ENCODE measurements at regions not wholly inside any gene's neighbourhood (a gene's known extent, or its start where the extent isn't known, plus 50 kb on each side); places are given as distances from the start of the nearest gene placed in this dataset.

DNA sequence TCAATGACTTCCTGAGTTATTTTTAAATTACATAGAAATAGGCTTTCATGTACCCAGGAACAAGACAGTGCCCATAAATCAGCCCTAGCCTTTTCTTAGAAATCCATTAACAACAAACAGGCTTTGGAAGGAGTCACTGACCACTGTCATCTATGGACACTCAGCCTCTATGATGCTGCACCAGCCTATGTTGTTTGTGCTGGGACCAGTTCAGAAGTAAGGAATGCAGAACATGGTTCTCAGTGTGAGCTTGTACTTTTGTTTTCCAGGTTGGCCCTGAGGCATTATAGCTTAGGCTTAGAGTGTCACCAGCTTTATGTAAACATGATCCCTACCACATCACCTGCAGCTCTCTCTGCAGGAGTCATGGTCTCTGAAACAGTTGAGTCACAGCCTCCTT lies 335.7 kb upstream of the CDH7 start:
- H3K9me3 ChIP-seq = peaks cover 0 to 23% (median 6%) of the 10 kb centered on the region in 11 donors
- DNase-seq (no peak), ATAC-seq (no peak)
- TF ChIP-seq, protein P1, sequence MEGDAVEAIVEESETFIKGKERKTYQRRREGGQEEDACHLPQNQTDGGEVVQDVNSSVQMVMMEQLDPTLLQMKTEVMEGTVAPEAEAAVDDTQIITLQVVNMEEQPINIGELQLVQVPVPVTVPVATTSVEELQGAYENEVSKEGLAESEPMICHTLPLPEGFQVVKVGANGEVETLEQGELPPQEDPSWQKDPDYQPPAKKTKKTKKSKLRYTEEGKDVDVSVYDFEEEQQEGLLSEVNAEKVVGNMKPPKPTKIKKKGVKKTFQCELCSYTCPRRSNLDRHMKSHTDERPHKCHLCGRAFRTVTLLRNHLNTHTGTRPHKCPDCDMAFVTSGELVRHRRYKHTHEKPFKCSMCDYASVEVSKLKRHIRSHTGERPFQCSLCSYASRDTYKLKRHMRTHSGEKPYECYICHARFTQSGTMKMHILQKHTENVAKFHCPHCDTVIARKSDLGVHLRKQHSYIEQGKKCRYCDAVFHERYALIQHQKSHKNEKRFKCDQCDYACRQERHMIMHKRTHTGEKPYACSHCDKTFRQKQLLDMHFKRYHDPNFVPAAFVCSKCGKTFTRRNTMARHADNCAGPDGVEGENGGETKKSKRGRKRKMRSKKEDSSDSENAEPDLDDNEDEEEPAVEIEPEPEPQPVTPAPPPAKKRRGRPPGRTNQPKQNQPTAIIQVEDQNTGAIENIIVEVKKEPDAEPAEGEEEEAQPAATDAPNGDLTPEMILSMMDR (IDR thresholded peaks at IDR 0.05) = no peak
- no peak overlapping the region for H3K27ac ChIP-seq
- no peak overlapping the region for H3K4me3 ChIP-seq
- intact Hi-C loops (cut with DNase I) = loop anchor here in 1 of 10 donors (2.0 kb wide), 1 partner anchor 16 kb away; no protein-coding TSS in a partner anchor
- H3K4me1 ChIP-seq = no peaks in the 10 kb centered on the region
- H3K36me3 ChIP-seq = no peaks in the 10 kb centered on the region
- H3K27me3 ChIP-seq = no peaks in the 10 kb centered on the region

DNA sequence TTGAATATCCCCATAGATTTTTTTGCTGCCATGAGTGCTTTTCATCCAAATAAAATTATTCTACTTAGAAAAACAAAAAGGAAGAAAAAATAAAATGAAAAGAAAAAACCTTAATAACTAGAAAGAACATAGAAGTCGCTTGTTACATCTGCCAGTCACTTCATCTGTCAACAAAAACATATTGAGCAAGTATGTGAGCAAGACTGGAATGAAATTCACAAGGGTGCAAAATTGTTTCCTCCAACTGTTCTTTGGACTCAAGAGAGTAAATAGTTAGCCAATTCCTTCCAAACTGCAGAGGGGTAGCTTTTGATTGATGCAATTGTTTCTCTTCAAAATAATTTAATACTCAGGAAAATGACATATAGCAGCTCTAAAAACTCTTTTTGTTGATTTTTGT lies 336.3 kb upstream of the CDH7 start:
- Histone ChIP-seq H3K27ac (no peak overlapping the region), H3K36me3 (no peaks in the 10 kb centered on the region), H3K9me3 (peaks cover 0 to 20% (median 6%) of the 10 kb centered on the region in 11 donors), H3K4me1 (no peaks in the 10 kb centered on the region), H3K4me3 (no peak overlapping the region), H3K27me3 (no peaks in the 10 kb centered on the region)
- DNase-seq (no peak), ATAC-seq (no peak)
- 60 to 66% methylated on average over 1 of the region's 1 CpG for WGBS, 2 donors
- TF ChIP-seq, protein P1 (IDR thresholded peaks at IDR 0.05) = no peak
- intact Hi-C loops (cut with DNase I) = loop anchor here in 1 of 10 donors (2.0 kb wide), 1 partner anchor 16 kb away; no protein-coding TSS in a partner anchor

DNA sequence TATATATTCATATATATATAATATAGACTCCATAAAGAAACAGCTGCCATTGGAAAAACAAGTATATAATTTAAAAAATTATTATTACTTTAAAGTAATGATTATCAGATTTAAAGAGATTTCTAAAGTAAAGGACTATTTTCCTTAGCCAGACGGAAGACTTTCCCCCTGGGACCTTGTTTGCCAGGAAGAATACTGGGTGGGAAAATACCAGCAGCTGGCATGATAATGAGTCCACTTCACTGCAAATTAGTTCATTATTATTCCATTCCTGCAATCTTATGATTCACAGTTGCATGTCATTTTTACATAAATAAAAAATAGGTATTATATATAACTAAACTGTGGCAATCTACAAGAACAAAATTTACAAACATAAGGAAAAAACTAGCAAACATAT lies 339.8 kb upstream of the CDH7 start:
- no peaks in the 10 kb centered on the region for H3K9me3 ChIP-seq
- TF ChIP-seq, protein P1 (IDR thresholded peaks at IDR 0.05) = no peak
- DNase-seq (no peak), ATAC-seq (no peak)
- intact Hi-C loops (cut with DNase I) = no loop called here
- H3K4me3 ChIP-seq = no peak overlapping the region
- WGBS, 2 donors = 56 to 70% methylated on average over 1 of the region's 1 CpG
- H3K27ac ChIP-seq = no peak overlapping the region
- no peaks in the 10 kb centered on the region for H3K27me3 ChIP-seq
- H3K36me3 ChIP-seq = no peaks in the 10 kb centered on the region
- H3K4me1 ChIP-seq = no peaks in the 10 kb centered on the region

DNA sequence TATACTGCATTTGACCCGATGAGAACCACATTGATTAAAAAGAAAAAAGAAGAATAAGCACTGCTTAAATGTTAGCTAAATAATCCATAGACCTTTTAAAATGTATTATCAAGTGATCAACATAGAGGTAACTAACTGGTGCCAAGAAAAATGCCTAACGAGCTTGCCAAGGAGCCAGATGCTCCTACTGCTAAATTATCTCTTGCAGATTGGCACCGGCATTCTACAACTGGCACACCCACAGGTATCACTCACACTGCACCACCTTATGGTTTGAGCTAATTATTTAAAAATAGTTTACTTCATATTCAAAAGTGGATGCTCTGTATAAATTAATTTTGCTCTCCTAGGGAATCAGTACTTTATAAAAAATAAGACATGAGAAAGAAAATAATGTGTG lies 341.6 kb upstream of the CDH7 start:
- DNase-seq = no peak
- WGBS, 2 donors = 44 to 51% methylated on average over 3 of the region's 3 CpGs
- TF ChIP-seq, protein P1 (IDR thresholded peaks at IDR 0.05) = no peak
- Histone ChIP-seq H3K4me3 (no peak overlapping the region), H3K4me1 (no peaks in the 10 kb centered on the region), H3K27ac (no peak overlapping the region), H3K36me3 (no peaks in the 10 kb centered on the region), H3K27me3 (no peaks in the 10 kb centered on the region), H3K9me3 (no peaks in the 10 kb centered on the region)
- intact Hi-C loops (cut with DNase I) = no loop called here
- no peak for ATAC-seq

DNA sequence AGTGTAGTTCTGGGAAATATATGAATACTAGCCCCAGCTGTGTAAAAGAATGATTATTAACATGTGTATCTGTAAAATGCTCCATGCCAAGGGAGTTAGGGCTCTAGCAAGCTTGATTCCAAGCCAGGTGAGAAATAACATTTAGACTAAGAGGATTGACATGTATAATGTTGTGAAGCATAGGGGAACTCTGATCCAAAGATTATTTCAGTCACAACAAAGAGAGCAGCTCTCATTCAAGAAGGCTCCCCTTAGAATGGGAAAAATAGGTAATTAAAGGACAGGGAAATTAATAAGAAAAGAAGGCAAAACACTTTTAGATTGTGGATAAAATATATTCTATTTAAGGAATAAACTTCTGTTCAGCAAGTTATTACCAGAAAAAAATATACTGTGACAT lies 347.3 kb upstream of the CDH7 start:
- no peak for ATAC-seq
- H3K4me1 ChIP-seq = no peaks in the 10 kb centered on the region
- TF ChIP-seq, protein P1 (IDR thresholded peaks at IDR 0.05) = no peak
- H3K27ac ChIP-seq = no peak overlapping the region
- no peak overlapping the region for H3K4me3 ChIP-seq
- intact Hi-C loops (cut with DNase I) = no loop called here
- H3K27me3 ChIP-seq = no peaks in the 10 kb centered on the region
- no peaks in the 10 kb centered on the region for H3K36me3 ChIP-seq
- DNase-seq = no peak
- H3K9me3 ChIP-seq = no peaks in the 10 kb centered on the region

All from heart right ventricle (tissue), 16 donors.